Medulla oblongata (tissue), 1 donor: ENCODE measurements at regions not wholly inside any gene's neighbourhood (a gene's known extent, or its start where the extent isn't known, plus 50 kb on each side); places are given as distances from the start of the nearest gene placed in this dataset.

ENCODE experiments used
- DNase-seq: peaks from one replicate; pipeline ENCODE4 v3.0.0-alpha.2; 2015; ENCODE audit errors: extremely low spot score

GRCh38 chr19:5237190-5237780 lies 103.3 kb downstream of the PTPRS start:
- DNase-seq: no peak

DNA sequence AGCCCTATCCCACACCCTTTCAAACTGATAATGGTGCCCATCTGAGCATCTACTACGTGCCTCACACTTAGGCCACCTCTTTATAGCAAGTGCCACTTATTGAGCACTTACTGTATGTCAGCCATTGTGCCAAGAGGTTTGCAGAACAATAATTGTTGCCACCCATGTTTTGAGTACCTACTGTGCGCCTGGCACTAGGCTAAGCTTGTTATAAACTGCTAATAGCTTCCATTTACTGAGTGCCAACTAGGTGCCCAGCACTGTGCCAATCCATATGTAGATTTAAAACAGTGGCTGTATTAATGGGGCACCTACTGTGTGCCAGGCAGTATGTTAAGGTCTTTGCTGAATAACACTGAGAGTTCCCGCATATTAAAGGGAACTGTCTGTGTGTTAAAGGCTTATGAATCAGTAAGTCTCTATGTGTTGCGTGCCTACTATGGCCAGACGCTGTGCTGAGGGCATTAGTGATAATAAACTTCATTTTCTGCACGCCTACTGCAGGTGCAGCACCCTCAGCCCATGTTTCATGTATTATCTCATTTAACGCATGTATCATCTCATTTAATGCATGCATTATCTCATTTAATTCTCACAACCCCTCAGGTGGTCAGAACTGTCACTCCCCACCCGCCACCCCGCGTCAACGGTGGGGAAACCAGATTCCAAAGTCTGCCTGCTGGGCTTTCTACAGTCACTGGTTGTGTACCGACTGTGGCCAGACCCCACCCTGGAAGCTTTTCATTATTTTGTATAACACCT lies 105.0 kb downstream of the PTPRS start:
- DNase-seq: no peak

DNA sequence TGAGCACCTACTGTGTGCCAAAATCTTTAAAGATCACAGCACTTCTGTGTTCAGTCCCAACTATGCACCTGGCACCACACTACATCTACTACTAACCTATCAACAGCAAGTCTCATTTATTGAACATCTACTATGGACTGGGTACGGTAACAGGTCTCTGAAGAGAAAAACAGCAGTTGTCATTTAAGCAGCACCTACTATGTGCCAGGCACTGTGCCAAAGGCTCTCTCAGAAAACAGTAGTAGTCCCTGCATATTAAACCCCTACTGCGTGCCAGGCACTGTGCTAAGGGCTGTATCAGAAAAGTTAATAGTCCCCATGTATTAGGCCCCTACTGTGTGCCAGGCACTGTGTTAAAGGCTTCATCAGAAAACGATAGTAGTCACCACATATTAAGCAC lies 106.2 kb downstream of the PTPRS start:
- DNase-seq: no peak

DNA sequence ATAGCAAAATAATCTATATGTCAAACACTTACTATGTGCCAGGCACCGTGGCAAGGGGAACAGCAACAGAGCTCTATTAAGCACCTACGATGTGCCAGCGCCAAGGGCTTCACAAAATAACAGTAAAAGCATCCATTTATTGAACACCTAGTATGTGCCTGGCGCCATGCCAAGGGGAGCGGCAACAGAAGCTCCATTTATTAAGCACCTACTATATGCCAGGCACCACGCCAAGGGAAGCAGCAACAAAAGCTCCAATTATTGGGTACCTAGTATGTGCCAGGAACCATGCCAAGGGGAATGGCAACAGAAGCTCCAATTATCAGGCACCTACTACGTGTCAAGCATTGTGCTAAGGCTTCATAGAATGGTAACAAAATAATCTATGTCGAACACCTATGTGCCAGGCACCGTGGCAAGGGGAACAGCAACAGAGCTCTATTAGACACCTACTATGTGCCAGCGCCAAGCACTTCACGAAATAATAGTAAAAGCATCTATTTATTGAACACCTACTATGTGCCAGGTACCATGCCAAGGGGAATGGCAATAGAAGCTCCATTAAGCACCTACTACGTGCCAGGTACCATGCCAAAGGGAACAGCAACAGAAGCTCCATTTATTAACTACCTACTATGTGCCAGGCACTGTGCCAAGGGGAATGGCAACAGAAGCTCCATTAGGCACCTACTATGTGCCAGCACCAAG lies 107.7 kb downstream of the PTPRS start:
- no peak for DNase-seq

DNA sequence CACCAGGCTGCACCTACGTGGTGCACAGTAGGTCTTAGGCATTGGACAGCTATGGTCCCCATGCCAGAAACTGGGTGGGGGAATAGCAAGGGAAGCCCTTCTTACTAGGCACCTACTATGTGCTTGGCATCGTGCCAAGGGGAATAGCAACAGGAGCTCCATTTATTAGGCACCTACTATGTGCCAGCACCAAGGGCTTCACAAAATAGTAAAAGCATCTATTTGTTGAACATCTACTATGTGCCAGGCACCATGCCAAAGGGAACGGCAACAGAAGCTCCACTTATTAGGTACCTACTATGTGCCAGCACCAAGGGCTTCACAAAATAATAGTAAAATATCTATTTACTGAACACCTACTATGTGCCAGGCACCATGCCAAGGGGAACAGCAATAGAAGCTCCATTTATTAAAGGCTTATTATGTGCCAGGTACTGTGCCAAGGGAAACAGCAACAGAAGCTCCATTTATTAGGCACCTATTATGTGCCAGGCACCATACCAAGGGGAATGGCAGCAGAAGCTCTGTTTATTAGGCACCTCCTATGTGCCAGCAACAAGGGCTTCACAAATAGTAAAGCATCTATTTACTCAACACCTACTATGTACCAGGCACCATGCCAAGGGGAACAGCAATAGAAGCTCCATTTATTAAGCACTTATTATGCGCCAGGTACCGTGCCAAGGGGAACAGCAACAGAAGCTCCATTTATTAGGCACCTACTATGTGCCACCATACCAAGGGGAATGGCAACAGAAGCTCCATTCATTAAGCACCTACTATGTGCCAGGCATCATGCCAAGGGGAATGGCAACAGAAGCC lies 108.5 kb downstream of the PTPRS start:
- DNase-seq: no peak

DNA sequence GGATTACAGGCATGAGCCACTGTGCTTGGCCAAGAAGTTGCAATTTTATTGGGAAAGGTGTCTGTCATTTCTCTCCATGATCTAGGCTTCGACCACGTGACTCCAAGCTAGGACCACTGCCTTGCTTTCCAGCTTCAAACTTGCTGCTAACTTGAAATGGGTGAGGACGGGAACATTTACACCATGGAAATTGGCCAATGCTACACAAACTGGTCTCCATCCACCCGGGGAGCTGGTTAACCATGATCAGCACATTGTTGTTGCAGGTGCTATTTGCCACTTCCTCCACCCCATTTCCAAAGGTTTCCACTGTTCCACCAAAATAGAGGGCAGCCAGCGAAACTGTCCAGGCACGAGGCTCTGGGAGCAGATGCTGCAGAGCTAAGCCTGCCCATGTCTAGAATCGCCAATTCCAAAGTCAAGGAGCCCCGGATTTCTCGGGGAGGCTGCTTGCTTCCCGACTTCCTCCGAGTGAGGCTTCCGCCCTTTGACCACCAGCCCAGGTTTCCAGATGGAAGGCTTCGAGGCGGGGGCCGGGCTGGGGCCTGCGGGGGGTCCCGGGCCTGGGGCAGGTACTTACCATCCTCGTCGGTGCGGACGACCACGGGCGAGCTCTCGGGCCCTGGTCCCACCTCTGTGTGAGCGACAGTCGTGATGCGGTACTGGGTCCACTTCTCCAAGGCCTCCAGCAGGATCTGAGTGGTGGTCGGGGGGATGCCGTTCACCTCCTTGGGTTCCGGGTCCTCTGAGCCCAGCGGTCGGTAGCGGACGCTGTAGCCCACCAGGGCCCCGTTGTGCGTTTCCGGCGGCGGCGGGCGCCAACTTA lies 109.7 kb downstream of the PTPRS start:
- no peak for DNase-seq

GRCh38 chr19:5229778-5230335 lies 110.8 kb downstream of the PTPRS start:
- no peak for DNase-seq

GRCh38 chr19:5228932-5229777 lies 111.5 kb downstream of the PTPRS start:
- no peak for DNase-seq

DNA sequence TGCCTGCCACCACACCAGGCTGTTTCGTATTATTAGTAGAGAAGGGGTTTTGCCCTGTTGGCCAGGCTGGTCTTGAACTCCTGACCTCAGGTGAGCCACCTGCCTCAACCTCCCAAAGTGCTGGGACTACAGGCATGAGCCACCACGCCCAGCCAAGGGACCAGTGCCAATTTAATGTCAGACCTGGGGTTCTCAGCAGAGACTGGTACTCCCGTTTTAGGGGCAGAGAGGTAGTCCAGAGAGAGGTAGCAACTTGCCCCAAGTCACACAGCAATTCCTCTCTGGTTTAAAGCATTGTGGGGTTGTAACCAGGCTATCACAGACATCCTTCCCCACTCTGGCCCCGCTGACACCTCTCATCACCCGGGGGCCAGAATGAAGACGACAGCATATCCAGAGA lies 112.1 kb downstream of the PTPRS start:
- DNase-seq: no peak

- no peak for DNase-seq
Observed at GRCh38 chr19:5225486-5226345, 114.9 kb downstream of the PTPRS start.

DNA sequence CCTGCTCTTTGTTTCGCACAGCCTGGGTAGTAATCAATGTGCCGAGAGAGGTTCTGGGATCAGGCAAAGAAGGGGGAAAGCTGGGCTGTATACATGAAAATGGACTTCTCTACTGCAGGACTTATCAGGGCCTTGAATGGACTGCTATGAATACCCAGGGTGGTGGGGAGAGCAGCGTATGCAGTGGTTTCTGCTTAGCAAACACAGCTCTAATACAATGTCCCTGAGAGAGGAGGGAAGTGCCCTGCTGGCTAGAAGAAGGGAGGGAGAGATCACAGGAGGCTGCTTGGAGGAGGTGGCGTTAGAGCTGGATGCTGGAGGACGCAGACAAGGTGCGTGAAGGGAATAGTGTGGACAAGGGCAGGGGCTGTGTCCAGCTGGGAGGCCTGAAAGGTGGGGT lies 116.1 kb downstream of the PTPRS start:
- DNase-seq: no peak

GRCh38 chr19:5222821-5223321 lies 117.7 kb downstream of the PTPRS start:
- no peak for DNase-seq

DNA sequence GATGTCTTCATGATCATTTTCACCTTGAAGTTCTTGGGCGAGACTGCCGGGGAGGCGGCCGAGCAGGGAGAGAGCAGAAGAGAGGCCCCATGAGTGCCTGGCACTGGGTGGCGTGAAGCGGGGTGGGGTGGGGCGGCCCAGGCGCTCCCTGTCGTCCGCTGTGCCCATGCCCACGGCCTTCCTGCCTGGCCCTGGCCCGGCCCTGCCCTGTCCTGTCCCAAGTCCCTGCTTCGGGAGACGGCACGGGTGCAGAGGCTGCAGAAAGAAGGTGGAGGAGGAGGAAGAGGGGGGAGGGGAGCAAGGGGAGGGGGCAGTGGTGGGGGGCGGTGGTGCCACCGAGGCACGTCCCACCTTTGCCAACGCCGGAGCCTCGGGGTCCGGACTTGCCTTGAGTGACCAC lies 118.4 kb downstream of the PTPRS start:
- no peak for DNase-seq

DNA sequence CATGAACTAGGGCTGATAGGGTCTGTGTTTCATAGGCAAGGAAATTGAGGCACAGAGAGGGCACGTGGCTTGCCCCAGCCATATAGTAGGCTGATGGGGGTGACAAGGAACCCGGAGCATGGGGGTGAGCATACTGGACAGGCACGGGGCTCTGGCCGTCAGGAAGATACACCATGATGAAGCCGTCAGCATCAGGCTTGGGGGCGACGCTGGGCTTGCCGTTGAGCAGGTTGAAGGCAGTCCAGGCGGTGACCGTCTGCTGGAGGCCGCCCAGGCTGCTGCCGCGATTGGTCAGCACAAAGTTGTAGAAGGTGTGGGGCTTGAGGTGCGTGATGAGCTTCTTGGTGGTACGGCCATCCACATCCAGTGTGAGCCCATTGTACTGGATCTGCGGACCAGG lies 119.7 kb downstream of the PTPRS start:
- DNase-seq: no peak

DNA sequence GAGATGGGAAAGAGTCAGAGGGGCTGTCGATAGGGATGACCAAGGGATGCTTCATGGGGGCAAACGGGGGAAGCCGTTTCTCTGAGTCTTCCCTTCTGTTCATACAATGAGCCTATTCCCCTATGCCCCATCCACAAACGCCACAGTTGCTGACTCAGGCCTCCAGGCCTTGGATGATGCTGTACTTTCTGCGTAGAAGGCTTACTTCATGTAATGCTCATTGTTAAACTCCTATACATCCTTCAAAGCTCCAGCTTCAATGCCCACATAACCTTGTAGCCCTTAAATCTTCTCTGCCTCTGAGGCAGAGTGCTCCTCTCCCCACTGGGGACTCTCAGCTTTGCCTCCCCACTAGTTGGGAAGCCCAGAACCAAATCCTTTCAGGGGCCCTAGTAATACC lies 120.3 kb downstream of the PTPRS start:
- no peak for DNase-seq

DNA sequence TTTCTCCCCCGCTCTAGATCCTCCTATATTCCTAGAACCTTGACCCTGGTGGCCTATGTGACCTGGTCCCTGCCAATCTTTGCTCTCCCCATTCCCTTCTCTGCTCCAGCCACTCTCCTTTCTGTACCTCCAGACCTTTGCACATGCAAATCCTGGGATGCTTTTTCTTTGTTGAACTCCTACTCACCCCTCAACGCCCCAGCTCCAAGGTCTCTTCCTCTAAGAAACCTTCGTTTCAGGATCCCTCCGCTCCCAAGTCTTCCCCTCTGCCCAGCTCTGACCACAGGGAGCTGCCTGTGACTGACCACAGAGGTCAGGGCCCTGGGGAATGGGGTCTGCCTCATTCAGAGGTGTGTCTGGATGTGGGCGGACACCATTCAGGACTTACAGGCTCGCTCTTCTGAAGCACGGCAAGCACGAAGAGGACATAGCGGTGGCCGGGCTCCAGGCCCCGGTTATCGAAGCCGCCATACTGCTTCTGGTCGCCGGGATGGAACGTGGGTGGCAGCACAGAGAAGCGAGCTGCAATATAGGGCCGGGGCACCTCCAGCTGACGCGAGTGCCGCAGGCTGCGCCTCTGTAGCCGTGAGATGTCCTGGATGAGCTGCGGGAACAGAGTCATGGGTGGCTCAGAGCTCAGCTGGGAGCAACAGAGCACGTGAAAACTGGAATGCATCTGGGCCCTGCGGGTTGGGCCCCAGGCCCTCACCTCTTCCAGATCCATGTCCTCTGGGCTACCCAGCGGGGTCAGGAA lies 120.9 kb downstream of the PTPRS start:
- DNase-seq: no peak

GRCh38 chr19:5218963-5219530 lies 121.6 kb downstream of the PTPRS start:
- DNase-seq: no peak
